ENCODE measurements at regions not wholly inside any gene's neighbourhood (a gene's known extent, or its start where the extent isn't known, plus 50 kb on each side); places are given as distances from the start of the nearest gene placed in this dataset.

GRCh38 chr15:94780166-94780565 is 548.8 kb downstream of the MCTP2 start:
- TF ChIP-seq, protein P1, sequence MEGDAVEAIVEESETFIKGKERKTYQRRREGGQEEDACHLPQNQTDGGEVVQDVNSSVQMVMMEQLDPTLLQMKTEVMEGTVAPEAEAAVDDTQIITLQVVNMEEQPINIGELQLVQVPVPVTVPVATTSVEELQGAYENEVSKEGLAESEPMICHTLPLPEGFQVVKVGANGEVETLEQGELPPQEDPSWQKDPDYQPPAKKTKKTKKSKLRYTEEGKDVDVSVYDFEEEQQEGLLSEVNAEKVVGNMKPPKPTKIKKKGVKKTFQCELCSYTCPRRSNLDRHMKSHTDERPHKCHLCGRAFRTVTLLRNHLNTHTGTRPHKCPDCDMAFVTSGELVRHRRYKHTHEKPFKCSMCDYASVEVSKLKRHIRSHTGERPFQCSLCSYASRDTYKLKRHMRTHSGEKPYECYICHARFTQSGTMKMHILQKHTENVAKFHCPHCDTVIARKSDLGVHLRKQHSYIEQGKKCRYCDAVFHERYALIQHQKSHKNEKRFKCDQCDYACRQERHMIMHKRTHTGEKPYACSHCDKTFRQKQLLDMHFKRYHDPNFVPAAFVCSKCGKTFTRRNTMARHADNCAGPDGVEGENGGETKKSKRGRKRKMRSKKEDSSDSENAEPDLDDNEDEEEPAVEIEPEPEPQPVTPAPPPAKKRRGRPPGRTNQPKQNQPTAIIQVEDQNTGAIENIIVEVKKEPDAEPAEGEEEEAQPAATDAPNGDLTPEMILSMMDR (optimal IDR thresholded peaks at IDR 0.05 in 1 of 3, IDR thresholded peaks at IDR 0.05 in 1 of 3, conservative IDR thresholded peaks at IDR 0.05 in 1 of 3; ENCODE audit: extremely low read depth in 1 of 3, insufficient read depth in 2 of 3, low read length in 3 of 3), result no peak
- TF ChIP-seq EZH2 (IDR thresholded peaks at IDR 0.05; ENCODE audit: low read length), result no peak

Measured in keratinocyte (primary cell).